K562 (cell line): ENCODE measurements at regions not wholly inside any gene's neighbourhood (a gene's known extent, or its start where the extent isn't known, plus 50 kb on each side); places are given as distances from the start of the nearest gene placed in this dataset.
A peak's percentile ranks its signal among the peaks of the same experiment; 100 is the strongest.

Experiments
- ASH1L ChIP-seq: fragments of 450-650 bp; IDR thresholded peaks from 2 replicates; pipeline ENCODE4 v1.6.1; 2018; ENCODE audit warnings: borderline replicate concordance, mild to moderate bottlenecking, low read depth; ENCODE audit not compliant: partially characterized antibody
- CBFA2T2 ChIP-seq: fragments of 450-650 bp; conservative IDR thresholded peaks from 2 replicates; pipeline ENCODE4 v1.6.1; 2017; ENCODE audit warnings: mild to moderate bottlenecking
- EGR1 ChIP-seq: fragments of 450-650 bp; conservative IDR thresholded peaks from 2 replicates; pipeline ENCODE4 v1.6.1; 2017; ENCODE audit warnings: mild to moderate bottlenecking
- HDGF ChIP-seq: fragments of 450-650 bp; IDR thresholded peaks from 2 replicates; pipeline ENCODE4 v1.6.1; 2016
- HMBOX1 ChIP-seq: sonication (generic); IDR thresholded peaks from 2 replicates; pipeline ENCODE4 v1.6.1; 2016
- IFI16 ChIP-seq: fragments of 250-450 bp; sonication (Bioruptor Pico); IDR thresholded peaks from 2 replicates; pipeline ENCODE4 v2.1.2; 2022; ENCODE audit warnings: mild to moderate bottlenecking, inconsistent platforms
- MLLT1 ChIP-seq, 2 experiments: fragments of 450-650 bp; IDR thresholded peaks; 2 replicates each; pipeline ENCODE4 v1.6.1; 2016
- RBM14 ChIP-seq: fragments of 200-400 bp; formaldehyde crosslinking; IDR thresholded peaks from 2 replicates; pipeline ENCODE4 v1.6.1; 2018; ENCODE audit warnings: low read depth, mild to moderate bottlenecking, low read length, moderate library complexity, borderline replicate concordance; ENCODE audit not compliant: insufficient read depth
- SRF ChIP-seq, 2 experiments: fragments of 250-450, 450-650 bp in 1 of 2; sonication (Bioruptor Pico) in 1 of 2; sonication (generic) in 1 of 2; formaldehyde crosslinking; IDR thresholded peaks; 2 replicates each; pipeline versions ENCODE4 v1.5.0 to v1.5.1; 2020 to 2022; ENCODE audit warnings: mild to moderate bottlenecking in 1 of 2, missing genetic modification reagents in 1 of 2
- TBL1XR1 ChIP-seq, 2 experiments: IDR thresholded peaks; 2 replicates each; pipeline ENCODE4 v1.6.1; 2012; ENCODE audit warnings: improper control_type of control experiment in 2 of 2, low read length in 2 of 2, mild to moderate bottlenecking in 1 of 2
- TFAM ChIP-seq: fragments of 250-450 bp; sonication (Bioruptor Pico); conservative IDR thresholded peaks from 2 replicates; pipeline ENCODE4 v1.5.0; 2021; ENCODE audit warnings: mild to moderate bottlenecking, moderate library complexity
- TRIM28 ChIP-seq: fragments of 450-650 bp; IDR thresholded peaks from 2 replicates; pipeline ENCODE4 v1.6.1; 2017
- WHSC1 ChIP-seq: IDR thresholded peaks from one replicate; pipeline ENCODE4 v1.6.1; 2012; ENCODE audit warnings: low read length, control low read depth, inconsistent platforms
- ZBTB43 ChIP-seq: sonication (generic); formaldehyde crosslinking; IDR thresholded peaks from 2 replicates; pipeline ENCODE4 v1.8.0; 2023; ENCODE audit warnings: mild to moderate bottlenecking, missing genetic modification reagents
- ZBTB5 ChIP-seq: fragments of 450-650 bp; IDR thresholded peaks from 2 replicates; pipeline ENCODE4 v1.6.1; 2017; ENCODE audit warnings: antibody characterized with exemption
- ZEB2 ChIP-seq: fragments of 450-650 bp; IDR thresholded peaks from 2 replicates; pipeline ENCODE4 v1.6.1; 2016
- ZNF561 ChIP-seq: fragments of 450-650 bp; formaldehyde crosslinking; conservative IDR thresholded peaks from 2 replicates; pipeline ENCODE4 v1.4.0; 2020; ENCODE audit warnings: mild to moderate bottlenecking, moderate library complexity
- ZNF668 ChIP-seq: fragments of 250-450 bp; sonication (Bioruptor Pico); IDR thresholded peaks from 2 replicates; pipeline ENCODE4 v1.8.0; 2022; ENCODE audit warnings: mild to moderate bottlenecking, inconsistent platforms
- TF ChIP-seq, protein P1 (sequence below): fragments of 250-450 bp; sonication (Bioruptor Pico); IDR thresholded peaks from 2 replicates; pipeline ENCODE4 v1.8.0; 2021; ENCODE audit warnings: moderate library complexity, mild to moderate bottlenecking, inconsistent platforms
- TF ChIP-seq, protein P2 (sequence below): sonication (generic); formaldehyde crosslinking; IDR thresholded peaks from 2 replicates; pipeline ENCODE4 v1.8.0; 2022; ENCODE audit warnings: mild to moderate bottlenecking, missing genetic modification reagents

DNA sequence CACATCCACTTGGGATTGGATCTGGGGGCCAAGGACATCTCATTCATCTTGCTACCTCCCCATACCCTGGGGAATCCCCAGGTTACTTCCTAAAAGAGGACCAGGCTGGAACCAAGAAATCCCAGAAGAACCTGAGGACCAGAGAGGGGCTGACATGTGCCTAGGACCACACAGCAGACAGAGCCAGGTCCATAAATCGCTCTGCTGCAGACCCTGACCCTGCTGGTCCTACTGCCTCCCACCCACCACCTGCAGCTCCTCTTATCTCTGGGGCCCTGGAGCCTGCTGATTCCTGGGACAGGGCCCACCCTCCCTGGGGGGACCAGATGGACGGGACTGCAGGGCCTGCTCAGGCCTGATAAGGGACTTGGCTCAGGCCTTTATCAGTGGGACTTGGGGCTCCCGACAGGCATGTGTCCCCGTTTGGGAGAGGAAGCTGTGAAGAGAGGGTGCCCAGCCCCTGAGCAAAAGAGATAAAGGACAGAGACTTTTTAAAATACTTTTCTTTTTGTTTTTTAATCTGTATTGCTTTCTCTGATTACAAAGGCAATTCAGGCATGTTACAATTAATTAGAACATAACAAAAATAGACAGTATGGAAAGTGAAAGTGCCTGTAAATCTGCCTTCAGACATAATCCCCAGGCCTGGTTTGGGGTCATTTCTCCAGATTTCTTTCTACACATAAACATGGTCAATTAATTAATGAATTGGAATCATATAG lies 101.3 kb upstream of the LARP1 start (continued):
- TF ChIP-seq ZBTB5: 0 out of 2 replicates have a peak, but pooled peaks have one; percentile 44
- TF ChIP-seq SRF (CRISPR knock-in tag; IDR thresholded peaks at IDR 0.05): peak; percentile 66 to 73; a peak in 2 of 4 replicates
- TF ChIP-seq ZEB2: peak; percentile 88
- TF ChIP-seq HDGF: no peak
- TF ChIP-seq MLLT1 (IDR thresholded peaks at IDR 0.05): peak; percentile 13 to 84; a peak in 2 of 4 replicates
- TF ChIP-seq TFAM (CRISPR knock-in tag): no peak
- no peak for TF ChIP-seq IFI16 (CRISPR knock-in tag)
- peak; percentile 77; the same call in 1 of the 2 replicates for TF ChIP-seq TRIM28
- peak; percentile 100 for TF ChIP-seq CBFA2T2
- no peak for TF ChIP-seq ASH1L
- TF ChIP-seq ZNF668 (CRISPR knock-in tag): peak; percentile 95
- no peak for TF ChIP-seq WHSC1
- no peak; the same call in 1 of the 2 replicates for TF ChIP-seq HMBOX1
- TF ChIP-seq EGR1: peak; percentile 96
- TF ChIP-seq, protein P1, sequence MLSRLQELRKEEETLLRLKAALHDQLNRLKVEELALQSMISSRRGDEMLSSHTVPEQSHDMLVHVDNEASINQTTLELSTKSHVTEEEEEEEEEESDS (CRISPR knock-in tag): no peak
- TF ChIP-seq, protein P2, sequence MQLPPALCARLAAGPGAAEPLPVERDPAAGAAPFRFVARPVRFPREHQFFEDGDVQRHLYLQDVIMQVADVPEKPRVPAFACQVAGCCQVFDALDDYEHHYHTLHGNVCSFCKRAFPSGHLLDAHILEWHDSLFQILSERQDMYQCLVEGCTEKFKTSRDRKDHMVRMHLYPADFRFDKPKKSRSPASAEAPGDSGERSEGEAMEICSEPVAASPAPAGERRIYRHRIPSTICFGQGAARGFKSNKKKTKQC: no peak
- TF ChIP-seq ZBTB43 (CRISPR knock-in tag): 0 out of 2 replicates have a peak, but pooled peaks have one; percentile 72
- TF ChIP-seq TBL1XR1 (IDR thresholded peaks at IDR 0.05; ENCODE audit: low read length in 2 of 2): peak; percentile 99
- TF ChIP-seq RBM14: no peak
- TF ChIP-seq ZNF561 (CRISPR knock-in tag): peak; percentile 80; the same call in 1 of the 2 replicates
